A549 (cell line): ENCODE measurements at regions not wholly inside any gene's neighbourhood (a gene's known extent, or its start where the extent isn't known, plus 50 kb on each side); places are given as distances from the start of the nearest gene placed in this dataset.
"Not testable (repeated sequence)": the region's sequence is repeated elsewhere in the genome, so short reads cannot be mapped to it uniquely, and the experiment has no call there.

Source experiments
- BHLHE40 ChIP-seq: IDR thresholded peaks from 2 replicates; pipeline ENCODE4 v1.6.1; 2012; ENCODE audit warnings: low read depth, low read length, inconsistent platforms
- CTCF ChIP-seq: fragments of >200 bp; sonication (Bioruptor Twin); formaldehyde crosslinking; IDR thresholded peaks from 3 replicates; pipeline ENCODE4 v1.5.1; 2016
- KDM5A ChIP-seq: fragments of 200-600 bp; sonication (generic); IDR thresholded peaks from 2 replicates; pipeline ENCODE4 v1.6.1; 2016; ENCODE audit warnings: antibody characterized with exemption, mild to moderate bottlenecking
- MYC ChIP-seq: IDR thresholded peaks from 2 replicates; pipeline ENCODE4 v1.6.1; 2012; ENCODE audit warnings: mild to moderate bottlenecking, inconsistent platforms, low read length, improper control_type of control experiment, borderline replicate concordance
- POLR2A ChIP-seq: IDR thresholded peaks from 2 replicates; pipeline ENCODE4 v1.6.1; 2012; ENCODE audit warnings: mild to moderate bottlenecking, low read length
- POLR2AphosphoS2 ChIP-seq: conservative IDR thresholded peaks from 2 replicates; pipeline ENCODE4 v1.6.1; 2012; ENCODE audit warnings: low read length, improper control_type of control experiment, inconsistent platforms
- RFX5 ChIP-seq: fragments of 450-650 bp; IDR thresholded peaks from 2 replicates; pipeline ENCODE4 v1.7.1; 2014; ENCODE audit warnings: antibody characterized with exemption, mild to moderate bottlenecking, moderate library complexity
- RNF2 ChIP-seq: fragments of 200-600 bp; sonication (generic); IDR thresholded peaks from 2 replicates; pipeline ENCODE4 v1.6.1; 2016; ENCODE audit warnings: low read depth, mild to moderate bottlenecking, antibody characterized with exemption, moderate library complexity, borderline replicate concordance
- TF ChIP-seq, protein P1 (sequence below): IDR thresholded peaks from 2 replicates; pipeline ENCODE4 v1.6.1; 2012

DNA sequence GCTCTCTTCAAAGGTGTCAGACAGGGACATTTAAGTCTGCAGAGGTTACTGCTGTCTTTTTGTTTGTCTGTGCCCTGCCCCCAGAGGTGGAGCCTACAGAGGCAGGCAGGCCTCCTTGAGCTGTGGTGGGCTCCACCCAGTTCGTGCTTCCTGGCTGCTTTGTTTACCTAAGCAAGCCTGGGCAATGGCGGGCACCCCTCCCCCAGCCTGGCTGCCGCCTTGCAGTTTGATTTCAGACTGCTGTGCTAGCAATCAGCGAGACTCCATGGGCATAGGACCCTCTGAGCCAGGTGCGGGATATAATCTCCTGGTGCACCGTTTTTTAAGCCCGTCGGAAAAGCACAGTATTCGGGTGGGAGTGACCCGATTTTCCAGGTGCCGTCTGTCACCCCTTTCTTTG lies 99.1 kb upstream of the MMS22L start:
- TF ChIP-seq CTCF, KDM5A, BHLHE40, RFX5, MYC, POLR2A, RNF2, POLR2AphosphoS2: not testable (repeated sequence)
- TF ChIP-seq, protein P1, sequence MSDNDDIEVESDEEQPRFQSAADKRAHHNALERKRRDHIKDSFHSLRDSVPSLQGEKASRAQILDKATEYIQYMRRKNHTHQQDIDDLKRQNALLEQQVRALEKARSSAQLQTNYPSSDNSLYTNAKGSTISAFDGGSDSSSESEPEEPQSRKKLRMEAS: not testable (repeated sequence)
